ENCODE measurements at regions not wholly inside any gene's neighbourhood (a gene's known extent, or its start where the extent isn't known, plus 50 kb on each side); places are given as distances from the start of the nearest gene placed in this dataset.
A peak's percentile ranks its signal among the peaks of the same experiment; 100 is the strongest.

DNA sequence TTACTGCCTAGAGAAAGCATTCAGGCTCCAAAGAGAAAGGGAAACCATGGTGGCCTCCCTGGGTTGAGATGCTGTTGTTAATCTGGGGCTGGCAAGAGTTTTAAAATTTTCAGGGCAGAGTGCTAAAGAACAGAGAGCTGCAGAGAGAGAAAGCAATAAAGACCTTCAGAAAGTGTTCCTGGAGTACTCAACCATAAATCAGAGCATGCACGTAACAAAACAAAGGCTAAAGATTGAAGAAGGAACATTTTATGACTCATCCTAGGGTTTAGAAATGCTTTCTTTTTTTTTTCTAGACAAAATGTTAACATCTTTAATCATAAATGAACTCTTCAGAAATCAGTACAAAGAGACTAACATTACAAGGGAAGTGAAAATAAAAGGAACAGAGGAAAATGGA lies 562.3 kb upstream of the NDST4 start:
- Histone ChIP-seq H3K27ac (replicated peaks; ENCODE audit: low read length) (no peak overlapping the region), H3K18ac (ENCODE audit: low read length) (no peak overlapping the region), H2BK15ac (ENCODE audit: low read length) (no peak overlapping the region), H3K27me3 (ENCODE audit: control insufficient read depth in 3 of 3, insufficient read depth in 3 of 3, low read depth in 1 of 3, low read length in 3 of 3) (no peaks in the 10 kb centered on the region), H2BK120ac (ENCODE audit: low read depth, low read length) (no peak overlapping the region), H3K23ac (ENCODE audit: low read depth, low read length, poor library complexity) (no peak overlapping the region), H3K79me1 (ENCODE audit: low read depth, low read length) (peaks cover 2% of the 10 kb centered on the region), H3K4ac (ENCODE audit: low read length) (no peak overlapping the region), H3K9ac (ENCODE audit: low read depth, low read length, poor library complexity) (no peak overlapping the region), H2BK5ac (ENCODE audit: low read length) (no peak overlapping the region), H4K91ac (ENCODE audit: low read depth, low read length, poor library complexity) (no peak overlapping the region), H3K4me3 (ENCODE audit: low read length in 2 of 2) (no peak overlapping the region), H3K4me1 (ENCODE audit: control insufficient read depth in 2 of 2, insufficient read depth in 1 of 2, low read depth in 1 of 2, low read length in 2 of 2) (no peaks in the 10 kb centered on the region), H4K8ac (ENCODE audit: low read depth, low read length) (no peak overlapping the region), H3K4me2 (ENCODE audit: insufficient read depth, low read length, poor library complexity, severe bottlenecking) (no peak overlapping the region), H3K36me3 (replicated peaks in 1 of 2; ENCODE audit: control insufficient read depth in 2 of 2, insufficient read depth in 2 of 2, low read length in 2 of 2) (no peaks in the 10 kb centered on the region), H3K14ac (ENCODE audit: low read length) (no peak overlapping the region), H3K9me3 (replicated peaks in 1 of 2; ENCODE audit: control insufficient read depth in 2 of 2, insufficient read depth in 1 of 2, low read depth in 1 of 2, low read length in 2 of 2) (no peaks in the 10 kb centered on the region), H2AFZ (ENCODE audit: low read length) (peak overlapping the region; percentile 66), H2BK12ac (ENCODE audit: low read length) (no peak overlapping the region), H2AK5ac (ENCODE audit: low read depth, low read length) (no peak overlapping the region)
- WGBS, 2 donors (ENCODE audit: extremely low coverage in 2 of 2, insufficient read length in 2 of 2, insufficient replicate concordance in 1 of 2) = no CpG with 5 or more reads among the region's 1 CpG
- DNase-seq (ENCODE audit: low spot score) = no peak

DNA sequence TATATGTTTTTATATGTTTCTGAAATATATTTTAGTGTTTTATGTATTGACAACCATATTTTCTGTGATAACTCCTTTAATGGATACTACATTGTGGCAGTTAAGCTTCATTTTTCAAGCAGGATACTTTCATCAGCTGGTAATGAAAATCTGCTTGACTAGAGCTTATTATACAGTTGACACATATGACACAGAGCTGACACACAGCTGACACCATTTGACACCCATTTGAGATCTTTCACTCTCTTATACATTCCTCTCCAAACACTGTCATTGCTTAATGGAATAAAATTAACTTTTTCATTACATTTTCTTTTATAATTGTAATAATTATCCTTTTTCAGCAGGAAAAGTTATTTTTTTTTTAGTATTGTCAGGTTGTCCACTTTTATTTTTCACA lies 561.1 kb upstream of the NDST4 start:
- H2BK5ac ChIP-seq (ENCODE audit: low read length) = no peak overlapping the region
- H3K9ac ChIP-seq (ENCODE audit: low read depth, low read length, poor library complexity) = no peak overlapping the region
- H2BK12ac ChIP-seq (ENCODE audit: low read length) = no peak overlapping the region
- H4K8ac ChIP-seq (ENCODE audit: low read depth, low read length) = no peak overlapping the region
- H3K14ac ChIP-seq (ENCODE audit: low read length) = no peak overlapping the region
- no peak overlapping the region for H3K27ac ChIP-seq (replicated peaks; ENCODE audit: low read length)
- H3K27me3 ChIP-seq (ENCODE audit: control insufficient read depth in 3 of 3, insufficient read depth in 3 of 3, low read depth in 1 of 3, low read length in 3 of 3) = no peaks in the 10 kb centered on the region
- H3K4ac ChIP-seq (ENCODE audit: low read length) = no peak overlapping the region
- no peak overlapping the region for H3K18ac ChIP-seq (ENCODE audit: low read length)
- no peak overlapping the region for H3K4me2 ChIP-seq (ENCODE audit: insufficient read depth, low read length, poor library complexity, severe bottlenecking)
- H2AFZ ChIP-seq (ENCODE audit: low read length) = no peak overlapping the region
- H3K4me1 ChIP-seq (ENCODE audit: control insufficient read depth in 2 of 2, insufficient read depth in 1 of 2, low read depth in 1 of 2, low read length in 2 of 2) = no peaks in the 10 kb centered on the region
- no peak overlapping the region for H2BK120ac ChIP-seq (ENCODE audit: low read depth, low read length)
- no peaks in the 10 kb centered on the region for H3K9me3 ChIP-seq (replicated peaks in 1 of 2; ENCODE audit: control insufficient read depth in 2 of 2, insufficient read depth in 1 of 2, low read depth in 1 of 2, low read length in 2 of 2)
- H2AK5ac ChIP-seq (ENCODE audit: low read depth, low read length) = no peak overlapping the region
- DNase-seq (ENCODE audit: low spot score) = no peak
- no peaks in the 10 kb centered on the region for H3K36me3 ChIP-seq (replicated peaks in 1 of 2; ENCODE audit: control insufficient read depth in 2 of 2, insufficient read depth in 2 of 2, low read length in 2 of 2)
- no peak overlapping the region for H3K23ac ChIP-seq (ENCODE audit: low read depth, low read length, poor library complexity)
- no peak overlapping the region for H2BK15ac ChIP-seq (ENCODE audit: low read length)
- H3K4me3 ChIP-seq (ENCODE audit: low read length in 2 of 2) = no peak overlapping the region
- no peak overlapping the region for H4K91ac ChIP-seq (ENCODE audit: low read depth, low read length, poor library complexity)
- peaks cover 2% of the 10 kb centered on the region for H3K79me1 ChIP-seq (ENCODE audit: low read depth, low read length)

DNA sequence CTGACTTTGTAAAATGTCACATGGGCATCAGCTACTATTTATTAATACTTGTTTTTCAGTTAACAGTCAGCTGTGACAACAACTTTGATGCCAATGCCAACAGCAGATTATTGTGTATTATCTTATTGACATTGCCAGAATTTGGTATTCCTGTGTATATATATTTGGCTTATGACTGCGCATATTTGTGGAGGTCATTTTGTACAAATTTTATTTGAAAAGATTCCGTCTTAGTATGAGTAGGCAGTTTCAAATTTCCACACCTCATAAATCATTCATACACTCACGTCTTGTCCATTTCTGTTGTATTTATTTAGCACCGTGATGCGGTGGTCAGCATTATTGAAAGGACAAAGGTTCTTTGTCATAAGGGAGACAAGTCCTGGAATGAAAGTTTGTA lies 558.2 kb upstream of the NDST4 start:
- no CpG with 5 or more reads among the region's 5 CpGs for WGBS, 2 donors (ENCODE audit: extremely low coverage in 2 of 2, insufficient read length in 2 of 2, insufficient replicate concordance in 1 of 2)
- H3K4me3 ChIP-seq (ENCODE audit: low read length in 2 of 2) = no peak overlapping the region

DNA sequence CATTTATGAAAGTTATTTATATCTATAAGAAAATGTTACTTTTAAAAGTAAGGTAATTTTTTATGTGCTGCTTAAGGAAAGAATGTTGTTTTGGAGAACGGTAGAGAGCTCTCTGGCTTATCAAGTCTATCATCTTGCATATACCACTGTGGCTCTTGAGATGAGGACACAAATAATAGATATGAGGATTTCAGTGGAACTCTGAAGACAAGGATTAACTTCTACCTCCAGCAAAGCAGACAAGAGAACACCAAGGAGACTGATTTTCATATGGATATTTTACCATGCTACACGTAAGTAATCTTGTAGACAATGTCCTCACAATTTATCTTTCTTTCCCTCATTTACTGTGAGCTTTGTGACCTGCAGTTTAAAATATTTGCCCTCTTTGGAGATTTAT lies 557.5 kb upstream of the NDST4 start:
- Histone ChIP-seq H3K9ac (ENCODE audit: low read depth, low read length, poor library complexity) (no peak overlapping the region), H3K4ac (ENCODE audit: low read length) (no peak overlapping the region), H3K4me1 (ENCODE audit: control insufficient read depth in 2 of 2, insufficient read depth in 1 of 2, low read depth in 1 of 2, low read length in 2 of 2) (no peaks in the 10 kb centered on the region), H2BK15ac (ENCODE audit: low read length) (no peak overlapping the region), H3K14ac (ENCODE audit: low read length) (no peak overlapping the region), H4K91ac (ENCODE audit: low read depth, low read length, poor library complexity) (no peak overlapping the region), H3K18ac (ENCODE audit: low read length) (no peak overlapping the region), H4K8ac (ENCODE audit: low read depth, low read length) (no peak overlapping the region), H3K36me3 (replicated peaks in 1 of 2; ENCODE audit: control insufficient read depth in 2 of 2, insufficient read depth in 2 of 2, low read length in 2 of 2) (no peaks in the 10 kb centered on the region), H3K27ac (replicated peaks; ENCODE audit: low read length) (no peak overlapping the region), H3K9me3 (replicated peaks in 1 of 2; ENCODE audit: control insufficient read depth in 2 of 2, insufficient read depth in 1 of 2, low read depth in 1 of 2, low read length in 2 of 2) (no peaks in the 10 kb centered on the region), H2BK12ac (ENCODE audit: low read length) (no peak overlapping the region), H3K4me2 (ENCODE audit: insufficient read depth, low read length, poor library complexity, severe bottlenecking) (no peak overlapping the region), H3K4me3 (ENCODE audit: low read length in 2 of 2) (no peak overlapping the region), H2BK5ac (ENCODE audit: low read length) (no peak overlapping the region), H2AK5ac (ENCODE audit: low read depth, low read length) (no peak overlapping the region), H3K23ac (ENCODE audit: low read depth, low read length, poor library complexity) (no peak overlapping the region), H3K27me3 (ENCODE audit: control insufficient read depth in 3 of 3, insufficient read depth in 3 of 3, low read depth in 1 of 3, low read length in 3 of 3) (no peaks in the 10 kb centered on the region), H2BK120ac (ENCODE audit: low read depth, low read length) (no peak overlapping the region), H2AFZ (ENCODE audit: low read length) (no peak overlapping the region), H3K79me1 (ENCODE audit: low read depth, low read length) (no peaks in the 10 kb centered on the region)
- no peak for DNase-seq (ENCODE audit: low spot score)
- WGBS, 2 donors (ENCODE audit: extremely low coverage in 2 of 2, insufficient read length in 2 of 2, insufficient replicate concordance in 1 of 2) = no CpG with 5 or more reads among the region's 2 CpGs

More for the DNA sequence above, 558.2 kb upstream of the NDST4 start:
- Histone ChIP-seq H3K27ac (replicated peaks; ENCODE audit: low read length) (no peak overlapping the region), H4K8ac (ENCODE audit: low read depth, low read length) (no peak overlapping the region), H3K9me3 (replicated peaks in 1 of 2; ENCODE audit: control insufficient read depth in 2 of 2, insufficient read depth in 1 of 2, low read depth in 1 of 2, low read length in 2 of 2) (no peaks in the 10 kb centered on the region), H3K18ac (ENCODE audit: low read length) (no peak overlapping the region), H2BK120ac (ENCODE audit: low read depth, low read length) (no peak overlapping the region), H2AK5ac (ENCODE audit: low read depth, low read length) (no peak overlapping the region), H3K79me1 (ENCODE audit: low read depth, low read length) (no peaks in the 10 kb centered on the region), H2BK5ac (ENCODE audit: low read length) (no peak overlapping the region), H2BK15ac (ENCODE audit: low read length) (no peak overlapping the region), H3K27me3 (ENCODE audit: control insufficient read depth in 3 of 3, insufficient read depth in 3 of 3, low read depth in 1 of 3, low read length in 3 of 3) (no peaks in the 10 kb centered on the region), H3K36me3 (replicated peaks in 1 of 2; ENCODE audit: control insufficient read depth in 2 of 2, insufficient read depth in 2 of 2, low read length in 2 of 2) (no peaks in the 10 kb centered on the region), H2BK12ac (ENCODE audit: low read length) (no peak overlapping the region), H3K4me1 (ENCODE audit: control insufficient read depth in 2 of 2, insufficient read depth in 1 of 2, low read depth in 1 of 2, low read length in 2 of 2) (no peaks in the 10 kb centered on the region), H3K4me2 (ENCODE audit: insufficient read depth, low read length, poor library complexity, severe bottlenecking) (no peak overlapping the region), H3K23ac (ENCODE audit: low read depth, low read length, poor library complexity) (no peak overlapping the region), H3K9ac (ENCODE audit: low read depth, low read length, poor library complexity) (no peak overlapping the region), H2AFZ (ENCODE audit: low read length) (no peak overlapping the region), H3K4ac (ENCODE audit: low read length) (no peak overlapping the region), H3K14ac (ENCODE audit: low read length) (no peak overlapping the region), H4K91ac (ENCODE audit: low read depth, low read length, poor library complexity) (no peak overlapping the region)
- DNase-seq (ENCODE audit: low spot score) = no peak

All from neuronal stem cell (in vitro differentiated cells).